Endothelial cell of umbilical vein (primary cell): ENCODE measurements at regions not wholly inside any gene's neighbourhood (a gene's known extent, or its start where the extent isn't known, plus 50 kb on each side); places are given as distances from the start of the nearest gene placed in this dataset.

ENCODE experiments used
- BruUV-seq: library from RNA; stranded (reverse); fragments of 400-500 nt; replicated peaks from 2 replicates; lab custom pipeline; 2021; lab: Mats Ljungman, UMichigan
- CTCF ChIA-PET: fragments of 300-600, 350-600 bp; sonication (Branson Sonifier 250); formaldehyde crosslinking; loops from one replicate; lab custom pipeline; 2021; ENCODE audit warnings: antibody characterized with exemption, inconsistent platforms; lab: Charles Lee
- POLR2A ChIA-PET: fragments of 300-600, 350-600 bp; sonication (Branson Sonifier 250); formaldehyde crosslinking; loops from one replicate; lab custom pipeline; 2021; ENCODE audit warnings: antibody characterized with exemption, inconsistent platforms; lab: Charles Lee
- DNase-seq: peaks from one replicate; pipeline ENCODE4 v3.0.0-alpha.2; 2011; ENCODE audit warnings: low read depth, low spot score
- FAIRE-seq: peaks from 2 replicates; lab custom pipeline; 2011; peaks lifted over from hg19 to GRCh38; lab: Jason Lieb, UNC
- H2AFZ ChIP-seq: 2 replicates; pipeline ENCODE4 v1.6.0; 2012; ENCODE audit warnings: low read depth, low read length, control low read depth, inconsistent platforms
- H3K27ac ChIP-seq: 2 replicates; pipeline ENCODE4 v1.5.1; 2011; ENCODE audit warnings: low read depth, mild to moderate bottlenecking, control low read depth, low read length, moderate library complexity; ENCODE audit not compliant: insufficient read depth
- H3K27me3 ChIP-seq, 2 experiments: 2 replicates each; pipeline versions ENCODE4 v1.6.0 to v1.6.1; 2011; ENCODE audit warnings: low read length in 2 of 2, mixed read lengths in 1 of 2; ENCODE audit not compliant: control insufficient read depth in 2 of 2, insufficient read depth in 2 of 2
- H3K36me3 ChIP-seq, 2 experiments: 2 replicates in 1 of 2; 3 replicates in 1 of 2; pipeline ENCODE4 v1.5.1; 2011; ENCODE audit warnings: low read length in 2 of 2, mild to moderate bottlenecking in 1 of 2, moderate library complexity in 1 of 2; ENCODE audit not compliant: control insufficient read depth in 2 of 2, insufficient read depth in 2 of 2; ENCODE audit errors: extremely low read depth in 1 of 2
- H3K4me1 ChIP-seq: 3 replicates; pipeline ENCODE4 v1.5.1; 2011; ENCODE audit warnings: mild to moderate bottlenecking, low read length; ENCODE audit not compliant: control insufficient read depth, insufficient read depth; ENCODE audit errors: extremely low read depth
- H3K4me2 ChIP-seq: 2 replicates; pipeline ENCODE4 v1.6.1; 2011; ENCODE audit warnings: low read length, control low read depth, mixed read lengths; ENCODE audit not compliant: insufficient read depth
- H3K4me3 ChIP-seq, 3 experiments: fragments of 200-600 bp in 1 of 3; sonication (generic), shearing (Covaris generic) in 1 of 3; replicated peaks in 1 of 3; 2 replicates each; pipeline ENCODE4 v1.5.1; 2011 to 2016; ENCODE audit warnings: control low read depth in 3 of 3, low read length in 3 of 3, mild to moderate bottlenecking in 2 of 3, inconsistent platforms in 1 of 3, low read depth in 1 of 3, moderate library complexity in 1 of 3; ENCODE audit not compliant: insufficient read depth in 1 of 3
- H3K79me2 ChIP-seq: 2 replicates; pipeline ENCODE4 v1.6.0; 2012; ENCODE audit warnings: low read length, inconsistent platforms; ENCODE audit not compliant: control insufficient read depth, insufficient read depth
- H3K9ac ChIP-seq: replicated peaks from 2 replicates; pipeline ENCODE3; 2011; ENCODE audit warnings: low read length, control low read depth; ENCODE audit not compliant: insufficient read depth; ENCODE audit errors: extremely low read depth
- H3K9me1 ChIP-seq: replicated peaks from 3 replicates; pipeline ENCODE4 v1.6.0; 2011; ENCODE audit warnings: mild to moderate bottlenecking, low read length; ENCODE audit not compliant: control insufficient read depth, insufficient read depth; ENCODE audit errors: extremely low read depth
- H3K9me3 ChIP-seq: replicated peaks from 2 replicates; pipeline ENCODE4 v1.5.1; 2012; ENCODE audit warnings: low read length, inconsistent platforms; ENCODE audit not compliant: control insufficient read depth, insufficient read depth
- H4K20me1 ChIP-seq: replicated peaks from 2 replicates; pipeline ENCODE3; 2011; ENCODE audit warnings: mild to moderate bottlenecking, low read length; ENCODE audit not compliant: control insufficient read depth, insufficient read depth; ENCODE audit errors: extremely low read depth
- CTCF ChIP-seq, 2 donors: IDR thresholded peaks; 1 replicate in 1 of 2; 2 replicates in 1 of 2; pipeline ENCODE4 v1.5.1; 2011; ENCODE audit warnings: low read length in 2 of 2, mild to moderate bottlenecking in 2 of 2, moderate library complexity in 2 of 2, control low read depth in 1 of 2, inconsistent platforms in 1 of 2, low read depth in 1 of 2; ENCODE audit not compliant: insufficient read depth in 1 of 2; ENCODE audit errors: extremely low read depth in 1 of 2
- EZH2 ChIP-seq: IDR thresholded peaks from 2 replicates; pipeline ENCODE4 v1.6.1; 2012; ENCODE audit warnings: borderline replicate concordance, low read depth, mild to moderate bottlenecking, moderate library complexity, low read length, inconsistent platforms; ENCODE audit not compliant: severe bottlenecking
- FOS ChIP-seq: IDR thresholded peaks from 2 replicates; pipeline ENCODE4 v1.6.1; 2011; ENCODE audit warnings: mild to moderate bottlenecking, low read length, moderate library complexity, borderline replicate concordance; ENCODE audit not compliant: insufficient read depth
- GATA2 ChIP-seq: IDR thresholded peaks from 2 replicates; pipeline ENCODE4 v1.7.0; 2011; ENCODE audit warnings: low read depth, mild to moderate bottlenecking, moderate library complexity, mixed read lengths, low read length; ENCODE audit not compliant: insufficient read length, insufficient read depth
- JUN ChIP-seq: IDR thresholded peaks from 2 replicates; pipeline ENCODE4 v1.6.1; 2011; ENCODE audit warnings: borderline replicate concordance, low read depth; ENCODE audit not compliant: insufficient read length, insufficient read depth
- MYC ChIP-seq: IDR thresholded peaks from one replicate; pipeline ENCODE4 v1.6.1; 2011; ENCODE audit warnings: mild to moderate bottlenecking, low read depth, low read length
- POLR2A ChIP-seq: IDR thresholded peaks from 2 replicates; pipeline ENCODE4 v1.6.1; 2012; ENCODE audit warnings: low read depth, mild to moderate bottlenecking, control low read depth, low read length
- POLR2AphosphoS5 ChIP-seq: IDR thresholded peaks from 2 replicates; pipeline ENCODE4 v1.6.1; 2012; ENCODE audit warnings: low read depth, mild to moderate bottlenecking, control low read depth, low read length, moderate library complexity; ENCODE audit not compliant: insufficient read depth
- dilution Hi-C: fragments of 300-500 bp; cut with MboI; formaldehyde crosslinking; loops from one replicate; pipeline ENCODE4 v1.15.0; 2019; ENCODE audit warnings: low sequenced_read_pairs; ENCODE audit not compliant: extremely low pct_ligation_motif_present
- intact Hi-C: fragments of 100-400 bp; cut with micrococcal nuclease; formaldehyde crosslinking; loops from one replicate; pipeline ENCODE4 v1.10.0; 2022
- TF ChIP-seq, protein P1 (sequence below): IDR thresholded peaks from 2 replicates; pipeline ENCODE4 v1.6.1; 2011; ENCODE audit not compliant: insufficient read depth, insufficient read length

DNA sequence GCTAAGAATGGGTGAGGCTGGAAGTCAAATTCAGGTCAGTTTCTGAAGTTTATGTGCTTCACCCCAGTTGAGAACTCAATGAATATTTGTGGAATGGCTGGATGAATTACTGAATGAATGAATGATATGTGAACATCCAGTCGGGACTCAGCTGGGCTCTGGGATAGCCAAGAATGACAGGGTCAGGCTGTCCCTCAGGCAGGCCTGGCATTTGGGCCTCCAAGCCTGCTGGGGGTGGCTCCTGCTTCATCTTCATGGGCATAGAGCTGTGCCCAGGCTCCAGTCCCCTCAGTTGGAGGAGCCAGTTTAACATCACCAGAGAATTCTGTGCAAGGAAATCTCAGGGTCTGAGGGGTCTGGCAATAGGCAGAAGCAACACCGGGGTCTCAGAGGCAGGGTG is 185.8 kb downstream of the PHETA1 start:
- H2AFZ ChIP-seq = no peak overlapping the region
- ChIA-PET POLR2A (no interaction called here), CTCF (no interaction called here)
- H3K27ac ChIP-seq = no peak overlapping the region
- DNase-seq = no peak
- no peak overlapping the region for H3K9ac ChIP-seq
- no peaks in the 10 kb centered on the region for H3K9me3 ChIP-seq
- no peaks in the 10 kb centered on the region for H3K9me1 ChIP-seq
- no peaks in the 10 kb centered on the region for H4K20me1 ChIP-seq
- no peak for TF ChIP-seq JUN
- no peak for TF ChIP-seq CTCF (IDR thresholded peaks at IDR 0.05; ENCODE audit: extremely low read depth in 1 of 2, insufficient read depth in 1 of 2, low read depth in 1 of 2, low read length in 2 of 2)
- TF ChIP-seq, protein P1, sequence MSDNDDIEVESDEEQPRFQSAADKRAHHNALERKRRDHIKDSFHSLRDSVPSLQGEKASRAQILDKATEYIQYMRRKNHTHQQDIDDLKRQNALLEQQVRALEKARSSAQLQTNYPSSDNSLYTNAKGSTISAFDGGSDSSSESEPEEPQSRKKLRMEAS = no peak
- TF ChIP-seq POLR2A = no peak
- no peak for TF ChIP-seq MYC
- TF ChIP-seq GATA2 = no peak
- no peak for TF ChIP-seq POLR2AphosphoS5
- no peak for TF ChIP-seq EZH2
- TF ChIP-seq FOS = no peak
- no peaks in the 10 kb centered on the region for H3K4me1 ChIP-seq
- H3K4me2 ChIP-seq = no peak overlapping the region
- BruUV-seq = no TSS peak
- no peak for FAIRE-seq
- no peaks in the 10 kb centered on the region for H3K79me2 ChIP-seq
- dilution Hi-C loops (no loop called here), intact Hi-C loops (no loop called here)
- H3K36me3 ChIP-seq = no peaks in the 10 kb centered on the region
- no peaks in the 10 kb centered on the region for H3K27me3 ChIP-seq
- H3K4me3 ChIP-seq = no peak overlapping the region
